GM21528 (cell line): ENCODE measurements at regions not wholly inside any gene's neighbourhood (a gene's known extent, or its start where the extent isn't known, plus 50 kb on each side); places are given as distances from the start of the nearest gene placed in this dataset.
"Not testable (repeated sequence)": the region's sequence is repeated elsewhere in the genome, so short reads cannot be mapped to it uniquely, and the experiment has no call there.

Source experiments
- ATAC-seq: cut with Tn5 transposase; IDR thresholded peaks from one replicate; pipeline ENCODE4 v1.9.1; 2021; ENCODE audit warnings: mild to moderate bottlenecking, moderate library complexity; ENCODE audit not compliant: unreplicated experiment, low FRiP score

- no peak for ATAC-seq
These were observed 218.8 kb downstream of the DAD1 start for GRCh38 chr14:22370084-22370847.

- ATAC-seq: no peak
These were observed 230.3 kb downstream of the DAD1 start for GRCh38 chr14:22358726-22359125.

DNA sequence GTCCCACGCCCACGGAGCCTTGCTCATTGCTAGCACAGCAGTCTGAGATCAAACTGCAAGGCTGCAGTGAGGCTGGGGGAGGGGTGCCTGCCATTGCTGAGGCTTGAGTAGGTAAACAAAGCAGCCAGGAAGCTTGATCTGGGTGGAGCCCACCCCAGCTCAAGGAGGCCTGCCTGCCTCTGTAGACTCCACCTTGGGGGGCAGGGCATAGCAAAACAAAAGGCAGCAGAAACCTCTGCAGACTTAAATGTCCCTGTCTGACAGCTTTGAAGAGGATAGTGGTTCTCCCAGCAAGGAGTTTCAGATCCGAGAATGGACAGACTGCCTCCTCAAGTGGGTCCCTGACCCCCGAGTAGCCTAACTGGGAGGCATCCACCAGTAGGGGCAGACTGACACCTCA, 239.7 kb downstream of the DAD1 start:
- ATAC-seq: not testable (repeated sequence)

- no peak for ATAC-seq
These were observed 244.4 kb downstream of the DAD1 start for GRCh38 chr14:22344673-22345072.

DNA sequence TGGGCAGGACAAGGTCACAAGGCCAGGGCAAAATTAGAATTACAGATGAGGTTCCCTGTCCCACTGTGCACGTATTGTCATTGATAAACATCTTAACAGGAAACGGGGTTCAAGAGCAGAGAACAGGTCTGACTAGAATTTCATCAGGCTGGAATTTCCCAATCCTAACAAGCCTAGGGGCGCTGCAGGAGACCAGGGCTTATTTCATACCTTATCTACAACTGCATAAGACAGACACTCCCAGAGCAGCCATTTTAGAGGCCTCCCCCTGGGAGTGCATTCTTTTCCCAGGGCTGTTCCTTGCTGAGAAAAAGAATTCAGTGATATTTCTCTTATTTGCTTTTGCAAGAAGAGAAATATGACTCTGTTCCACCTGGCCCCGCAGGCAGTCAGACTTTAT, 244.8 kb downstream of the DAD1 start:
- not testable (repeated sequence) for ATAC-seq

DNA sequence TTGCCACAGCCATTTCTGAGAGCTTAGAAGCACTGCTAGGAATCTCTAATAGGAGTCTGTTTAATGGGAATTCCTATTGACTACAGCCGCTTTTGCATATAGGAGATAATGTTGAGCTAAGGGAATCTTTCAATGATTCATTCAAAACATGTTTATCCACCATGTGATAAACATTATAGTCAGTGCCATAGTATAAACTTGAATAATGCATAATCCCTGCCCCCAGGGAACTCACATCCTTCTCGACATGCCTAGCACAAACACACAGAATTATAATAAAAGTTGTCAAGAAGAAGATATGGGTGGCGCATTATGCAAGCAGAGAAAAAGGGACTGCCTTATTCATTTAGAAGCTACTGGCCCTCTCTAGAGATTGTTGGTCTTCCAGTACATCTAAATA, 248.0 kb downstream of the DAD1 start:
- no peak for ATAC-seq

- no peak for ATAC-seq
These were observed 249.9 kb downstream of the DAD1 start for GRCh38 chr14:22338917-22339715.

DNA sequence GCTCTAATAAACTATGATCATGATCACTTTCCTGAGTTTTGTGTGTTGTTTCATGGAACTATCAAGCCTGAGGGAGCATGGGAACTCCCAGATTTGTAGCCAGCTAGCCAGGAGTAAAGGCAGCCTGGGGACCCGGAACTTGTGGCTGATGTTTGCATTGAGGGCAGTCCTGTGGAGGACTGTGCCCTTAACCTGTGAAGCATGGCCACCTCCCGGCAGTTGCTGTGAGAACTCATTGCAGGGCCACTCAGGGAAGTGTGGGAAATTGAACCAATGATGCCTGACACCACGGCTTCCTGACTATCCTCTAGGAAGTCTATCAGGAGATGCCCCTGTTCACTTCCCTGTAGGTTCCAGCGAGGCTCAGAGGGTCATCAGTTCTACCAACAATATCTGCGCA, 250.6 kb downstream of the DAD1 start:
- ATAC-seq: no peak

- no peak for ATAC-seq
These were observed 251.1 kb downstream of the DAD1 start for GRCh38 chr14:22337938-22338337.

GRCh38 chr14:22337521-22337920, 251.5 kb downstream of the DAD1 start:
- no peak for ATAC-seq

- ATAC-seq: no peak
These were observed 253.0 kb downstream of the DAD1 start for GRCh38 chr14:22336031-22336430.

DNA sequence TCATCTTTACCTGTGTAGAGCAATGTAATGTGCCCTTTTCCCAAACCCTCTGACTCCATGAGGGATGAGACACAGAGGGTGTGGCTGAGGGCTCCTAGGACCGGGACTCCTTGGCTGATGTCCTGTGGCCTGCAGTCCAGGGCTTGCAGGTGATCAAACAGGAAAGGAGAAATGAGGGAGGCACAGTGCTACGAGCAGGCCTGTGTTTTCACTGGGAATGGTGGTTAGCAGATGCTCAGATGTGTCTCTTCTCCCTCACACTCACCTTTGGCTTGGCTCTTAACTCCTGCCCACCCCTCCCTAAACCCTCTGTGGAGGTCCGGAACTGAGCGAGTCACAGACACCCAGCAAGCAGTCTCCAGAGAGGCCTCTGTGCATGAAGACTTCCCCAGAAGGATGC, 254.4 kb downstream of the DAD1 start:
- ATAC-seq: no peak

GRCh38 chr14:22334275-22334577, 254.8 kb downstream of the DAD1 start:
- ATAC-seq: no peak

GRCh38 chr14:22333422-22334274, 255.4 kb downstream of the DAD1 start:
- ATAC-seq: no peak

DNA sequence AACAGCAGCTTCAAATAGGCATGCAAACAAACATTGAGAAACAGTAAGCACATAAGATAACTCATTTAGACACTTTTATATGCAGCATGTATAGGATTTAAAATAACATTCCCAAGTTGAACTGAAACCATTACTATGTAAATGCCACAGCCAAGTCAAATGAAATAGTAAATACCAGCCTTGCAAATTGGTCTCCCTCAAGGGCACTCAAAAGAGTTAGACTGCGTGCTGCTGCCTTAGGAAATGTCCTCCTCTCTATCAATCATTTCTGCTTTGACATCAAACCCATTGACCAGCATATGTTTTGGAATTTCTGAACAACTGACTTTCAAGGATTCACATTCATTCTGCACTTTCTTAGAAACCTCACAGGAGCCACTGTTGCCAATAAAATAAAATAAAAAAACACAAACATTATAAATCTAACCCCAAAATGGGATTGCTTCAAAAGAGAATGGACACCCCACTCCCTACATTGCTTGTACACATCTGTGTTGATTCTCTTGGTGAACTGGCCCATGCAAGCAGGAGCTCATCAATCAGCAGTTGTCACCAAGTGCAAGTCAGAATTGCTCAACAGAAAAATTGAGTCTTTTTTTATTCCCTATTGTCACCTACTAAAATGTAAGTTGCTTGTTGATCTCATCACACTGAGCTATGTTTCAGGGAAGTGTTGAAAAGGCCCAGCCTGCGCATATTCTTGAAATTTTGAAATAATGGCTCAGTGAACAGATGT, 256.2 kb downstream of the DAD1 start:
- no peak for ATAC-seq

- no peak for ATAC-seq
These were observed 259.7 kb downstream of the DAD1 start for GRCh38 chr14:22329371-22329770.

- no peak for ATAC-seq
These were observed 263.2 kb downstream of the DAD1 start for GRCh38 chr14:22325676-22326400.

- ATAC-seq: no peak
These were observed 268.7 kb downstream of the DAD1 start for GRCh38 chr14:22320362-22320750.

DNA sequence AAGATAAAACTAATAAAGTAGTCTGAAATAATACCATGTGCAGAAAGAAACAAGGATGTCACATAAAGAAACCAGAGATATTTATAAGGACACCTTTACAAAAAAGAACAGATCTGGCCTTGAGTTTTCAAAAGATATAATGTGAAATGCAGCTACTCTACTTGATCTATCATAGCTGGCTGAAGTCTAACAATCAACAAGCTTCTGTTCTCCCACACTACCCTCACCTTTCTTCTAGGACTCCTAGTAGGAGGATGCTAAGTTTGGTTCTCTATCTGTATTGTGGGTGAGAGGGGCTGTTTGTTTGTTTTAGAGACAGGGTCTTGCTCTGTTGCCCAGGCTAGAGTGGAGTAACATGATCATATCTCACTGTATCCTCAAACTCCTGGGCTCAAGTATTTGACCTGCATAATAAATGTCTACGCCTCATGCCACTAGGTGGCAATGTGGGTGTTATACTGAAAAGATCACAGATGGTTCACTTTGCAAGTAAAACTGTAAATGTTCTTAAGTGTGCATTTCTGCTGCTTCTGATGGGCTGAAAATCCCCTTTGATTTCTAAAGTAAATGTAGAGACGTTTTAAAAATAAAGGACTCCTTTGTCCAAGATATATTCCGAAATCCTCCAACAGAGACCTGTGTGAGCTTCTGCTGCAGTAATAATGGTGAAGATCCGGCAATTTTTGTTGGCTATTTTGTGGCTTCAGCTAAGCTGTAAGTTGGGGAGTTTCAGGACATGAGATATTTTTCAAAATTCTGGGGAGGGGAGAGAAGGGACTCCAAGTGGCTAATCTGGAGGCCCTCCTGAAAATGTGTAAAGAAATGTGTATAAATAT, 269.3 kb downstream of the DAD1 start:
- no peak for ATAC-seq
